K562 (cell line): ENCODE measurements at regions not wholly inside any gene's neighbourhood (a gene's known extent, or its start where the extent isn't known, plus 50 kb on each side); places are given as distances from the start of the nearest gene placed in this dataset.

Experiments
- ATAC-seq: fragments of 200-7000 bp; cut with Tn5 transposase; 3 replicates; pipeline ENCODE4 v1.9.1; 2020; ENCODE audit warnings: moderate library complexity
- BruUV-seq: library from RNA; stranded (reverse); fragments of 400-500 nt; replicated peaks from 2 replicates; lab custom pipeline; 2021; lab: Mats Ljungman, UMichigan
- CTCF ChIA-PET: fragments of 300-600 bp; formaldehyde crosslinking; extraction: SDS; loops from one replicate; lab custom pipeline; 2021; ENCODE audit warnings: low intra/inter-chr PET ratio; lab: Yijun Ruan, JAX
- POLR2A ChIA-PET: fragments of 300-600, 350-650 bp; sonication (Branson Sonifier 250); formaldehyde crosslinking; extraction: SDS; loops from one replicate; lab custom pipeline; 2021; ENCODE audit warnings: antibody characterized with exemption, inconsistent platforms; lab: Yijun Ruan, JAX
- DNase-seq, 4 experiments: peaks; one replicate each; pipeline versions ENCODE4 v3.0.0 to v3.0.0-alpha.2; 2011 to 2018; ENCODE audit warnings: low spot score in 3 of 4, mixed read lengths in 3 of 4; ENCODE audit errors: extremely low read depth in 1 of 4
- FAIRE-seq: peaks from 2 replicates; lab custom pipeline; 2011; peaks lifted over from hg19 to GRCh38; lab: Jason Lieb, UNC
- H2AFZ ChIP-seq: 2 replicates; pipeline ENCODE4 v1.6.0; 2011; ENCODE audit warnings: low read depth, low read length, control low read depth, inconsistent platforms
- H3K27ac ChIP-seq: fragments of 200-600 bp; 3 replicates; pipeline ENCODE4 v1.8.0; 2011; ENCODE audit warnings: low read depth, mild to moderate bottlenecking, control low read depth, inconsistent platforms, low read length, moderate library complexity, mixed read lengths; ENCODE audit errors: extremely low read depth
- H3K27me3 ChIP-seq, 2 experiments: fragments of 300-600 bp in 1 of 2; 2 replicates in 1 of 2; 3 replicates in 1 of 2; pipeline versions ENCODE4 v1.6.0 to v1.8.0; 2011; ENCODE audit warnings: inconsistent platforms in 2 of 2, low read length in 2 of 2, mild to moderate bottlenecking in 1 of 2, mixed read lengths in 1 of 2, moderate library complexity in 1 of 2; ENCODE audit not compliant: control insufficient read depth in 2 of 2, insufficient read depth in 2 of 2
- H3K36me3 ChIP-seq: fragments of 300-600 bp; 3 replicates; pipeline ENCODE4 v1.8.0; 2011; ENCODE audit warnings: mild to moderate bottlenecking, low read length, inconsistent platforms; ENCODE audit not compliant: control insufficient read depth, insufficient read depth
- H3K4me1 ChIP-seq, 2 experiments: fragments of 200-600 bp in 1 of 2; replicated peaks in 1 of 2; 2 replicates in 1 of 2; 3 replicates in 1 of 2; pipeline versions ENCODE4 v1.5.1 to v1.8.0; 2011; ENCODE audit warnings: inconsistent platforms in 2 of 2, low read length in 2 of 2, mild to moderate bottlenecking in 1 of 2, mixed read lengths in 1 of 2, moderate library complexity in 1 of 2; ENCODE audit not compliant: control insufficient read depth in 2 of 2, insufficient read depth in 2 of 2
- H3K4me2 ChIP-seq: 2 replicates; pipeline ENCODE4 v1.6.1; 2011; ENCODE audit warnings: low read length, control low read depth, inconsistent platforms, mixed read lengths; ENCODE audit not compliant: insufficient read depth
- H3K4me3 ChIP-seq: fragments of 200-600 bp; sonication (generic), shearing (Covaris generic); 2 replicates; pipeline ENCODE4 v1.5.1; 2016; ENCODE audit warnings: control low read depth, inconsistent platforms
- H3K79me2 ChIP-seq: fragments of 200-600 bp; 3 replicates; pipeline ENCODE4 v1.8.0; 2011; ENCODE audit warnings: low read length, inconsistent platforms; ENCODE audit not compliant: control insufficient read depth, insufficient read depth
- H3K9ac ChIP-seq, 2 experiments: 2 replicates each; pipeline versions ENCODE4 v1.6.0 to v1.6.1; 2011; ENCODE audit warnings: low read depth in 2 of 2, low read length in 2 of 2, control low read depth in 1 of 2, inconsistent platforms in 1 of 2, mild to moderate bottlenecking in 1 of 2, mixed read lengths in 1 of 2; ENCODE audit not compliant: insufficient read depth in 1 of 2
- H3K9me1 ChIP-seq: one replicate; pipeline ENCODE4 v1.6.0; 2011; ENCODE audit warnings: inconsistent platforms, mild to moderate bottlenecking, low read length, moderate library complexity; ENCODE audit not compliant: control insufficient read depth, insufficient read depth
- H3K9me3 ChIP-seq: replicated peaks from 2 replicates; pipeline ENCODE4 v1.5.1; 2011; ENCODE audit warnings: low read depth, low read length, inconsistent platforms; ENCODE audit not compliant: control insufficient read depth, insufficient read depth
- H4K20me1 ChIP-seq: replicated peaks from 2 replicates; pipeline ENCODE4 v1.6.1; 2011; ENCODE audit warnings: low read length, inconsistent platforms, mixed read lengths; ENCODE audit not compliant: control insufficient read depth, insufficient read depth
- CREB3L1 ChIP-seq: fragments of 450-650 bp; IDR thresholded peaks from 2 replicates; pipeline ENCODE4 v1.6.1; 2014; ENCODE audit warnings: low read depth, mild to moderate bottlenecking, moderate library complexity, borderline replicate concordance
- DDX20 ChIP-seq: fragments of 450-650 bp; IDR thresholded peaks from 2 replicates; pipeline ENCODE4 v1.6.1; 2016; ENCODE audit warnings: missing genetic modification characterization, low read depth, mild to moderate bottlenecking, missing compliant biosample characterization, moderate library complexity
- HDAC3 ChIP-seq: fragments of 450-650 bp; IDR thresholded peaks from 2 replicates; pipeline ENCODE4 v1.6.1; 2018; ENCODE audit warnings: borderline replicate concordance, mild to moderate bottlenecking, moderate library complexity; ENCODE audit not compliant: partially characterized antibody
- NR0B1 ChIP-seq: fragments of 450-650 bp; IDR thresholded peaks from one replicate; pipeline ENCODE4 v1.6.1; 2018; ENCODE audit warnings: mild to moderate bottlenecking, moderate library complexity; ENCODE audit not compliant: partially characterized antibody
- RERE ChIP-seq: sonication (generic); formaldehyde crosslinking; IDR thresholded peaks from 2 replicates; pipeline ENCODE4 v1.8.0; 2023; ENCODE audit warnings: missing genetic modification reagents, mild to moderate bottlenecking, borderline replicate concordance
- TAF15 ChIP-seq: fragments of 200-400 bp; formaldehyde crosslinking; IDR thresholded peaks from 2 replicates; pipeline ENCODE4 v1.6.1; 2017; ENCODE audit warnings: mild to moderate bottlenecking, low read depth, low read length, moderate library complexity
- TOE1 ChIP-seq, 2 experiments: fragments of 450-650 bp in 1 of 2; sonication (generic) in 1 of 2; formaldehyde crosslinking in 1 of 2; IDR thresholded peaks; 2 replicates each; pipeline versions ENCODE4 v1.7.1 to v1.8.0; 2016 to 2022; ENCODE audit warnings: borderline replicate concordance in 2 of 2, mild to moderate bottlenecking in 2 of 2, antibody characterized with exemption in 1 of 2, inconsistent platforms in 1 of 2, low read depth in 1 of 2, missing genetic modification reagents in 1 of 2, moderate library complexity in 1 of 2
- ZKSCAN3 ChIP-seq: fragments of 250-450 bp; sonication (Bioruptor Pico); IDR thresholded peaks from 2 replicates; pipeline ENCODE4 v1.4.0; 2020
- ZNF124 ChIP-seq: sonication (generic); formaldehyde crosslinking; IDR thresholded peaks from 2 replicates; pipeline ENCODE4 v1.8.1; 2022; ENCODE audit warnings: missing genetic modification reagents
- ZNF583 ChIP-seq: fragments of 250-450 bp; sonication (Bioruptor Pico); IDR thresholded peaks from 2 replicates; pipeline ENCODE4 v1.4.0; 2020
- ZZZ3 ChIP-seq: fragments of 450-650 bp; IDR thresholded peaks from 2 replicates; pipeline ENCODE4 v1.6.1; 2016; ENCODE audit warnings: antibody characterized with exemption, mild to moderate bottlenecking, moderate library complexity
- WGBS: fragments of 100-300 bp; shearing (Covaris generic); methylation state at CpG from one replicate; pipeline ENCODE4 v1.1.6; 2016; ENCODE audit warnings: low coverage, mixed read lengths; ENCODE audit not compliant: insufficient coverage; ENCODE audit errors: missing lambda C conversion rate; 5-methylcytosine and 5-hydroxymethylcytosine counted together
- in situ Hi-C: fragments of 300-500 bp; cut with MboI; formaldehyde crosslinking; loops from 4 replicates; pipeline ENCODE4 v1.15.0; 2018; ENCODE audit warnings: inconsistent platforms, mixed read lengths
- intact Hi-C: fragments of 100-400 bp; cut with micrococcal nuclease; formaldehyde crosslinking; loops from 2 replicates; pipeline ENCODE4 v1.14.2; 2022

GRCh38 chrX:111007238-111007637, 88.8 kb upstream of the PAK3 start (continued):
- no peak for TF ChIP-seq CREB3L1
- no peak for TF ChIP-seq HDAC3
- no peak for TF ChIP-seq RERE (CRISPR knock-in tag)
- TF ChIP-seq, all 486 proteins: peak for 0

GRCh38 chrX:111006116-111006515, 89.9 kb upstream of the PAK3 start:
- Histone ChIP-seq H3K4me3 (no peak overlapping the region), H3K36me3 (no peaks in the 10 kb centered on the region), H3K9me1 (no peaks in the 10 kb centered on the region), H3K4me2 (no peak overlapping the region), H3K9me3 (no peaks in the 10 kb centered on the region), H3K79me2 (no peaks in the 10 kb centered on the region), H3K4me1 (no peaks in the 10 kb centered on the region), H3K9ac (no peak overlapping the region), H3K27me3 (no peaks in the 10 kb centered on the region), H3K27ac (no peak overlapping the region), H4K20me1 (no peaks in the 10 kb centered on the region)
- ChIA-PET POLR2A (no interaction called here), CTCF (no interaction called here)
- FAIRE-seq, result no peak
- WGBS, result 0% methylated on average over 2 of the region's 2 CpGs
- in situ Hi-C loops, result no loop called here
- ATAC-seq, result no peak
- no TSS peak for BruUV-seq
- intact Hi-C loops, result no loop called here
- DNase-seq, result no peak
- TF ChIP-seq TAF15 (no peak), ZKSCAN3 (CRISPR knock-in tag) (no peak), ZZZ3 (no peak), NR0B1 (no peak), ZNF124 (CRISPR knock-in tag) (no peak), DDX20 (tag) (no peak), TOE1 (IDR thresholded peaks at IDR 0.05; ENCODE audit: borderline replicate concordance) (no peak), TOE1 (CRISPR knock-in tag; IDR thresholded peaks at IDR 0.05; ENCODE audit: borderline replicate concordance, low read depth) (no peak), ZNF583 (CRISPR knock-in tag) (no peak)
- TF ChIP-seq, all 486 proteins: peak for 0
- H2AFZ ChIP-seq, result no peak overlapping the region
